Mesenchymal stem cell (in vitro differentiated cells and primary cell): ENCODE measurements at regions not wholly inside any gene's neighbourhood (a gene's known extent, or its start where the extent isn't known, plus 50 kb on each side); places are given as distances from the start of the nearest gene placed in this dataset.
"Not testable (repeated sequence)": the region's sequence is repeated elsewhere in the genome, so short reads cannot be mapped to it uniquely, and the experiment has no call there.

ENCODE experiments used
- DNase-seq: peaks from one replicate; pipeline ENCODE4 v3.0.0-alpha.2; 2013
- H2AFZ ChIP-seq: one replicate; pipeline ENCODE4 v1.6.1; 2013; ENCODE audit warnings: low read depth, mild to moderate bottlenecking, control low read depth, inconsistent platforms, low read length, moderate library complexity
- H2AK5ac ChIP-seq: 2 replicates; pipeline ENCODE4 v1.6.1; 2013; ENCODE audit warnings: low read length, moderate library complexity, mild to moderate bottlenecking, inconsistent platforms; ENCODE audit not compliant: severe bottlenecking
- H2BK120ac ChIP-seq: one replicate; pipeline ENCODE4 v1.6.1; 2013; ENCODE audit warnings: low read depth, mild to moderate bottlenecking, inconsistent platforms, low read length, moderate library complexity
- H2BK12ac ChIP-seq, 2 experiments: one replicate each; pipeline ENCODE4 v1.6.1; 2013; ENCODE audit warnings: inconsistent platforms in 2 of 2, low read length in 2 of 2, mild to moderate bottlenecking in 2 of 2, moderate library complexity in 2 of 2, control low read depth in 1 of 2
- H2BK15ac ChIP-seq: one replicate; pipeline ENCODE4 v1.6.1; 2013; ENCODE audit warnings: mild to moderate bottlenecking, low read depth, inconsistent platforms; ENCODE audit not compliant: poor library complexity, severe bottlenecking
- H2BK5ac ChIP-seq: 2 replicates; pipeline ENCODE4 v1.6.1; 2013; ENCODE audit warnings: low read depth, mild to moderate bottlenecking, low read length, control low read depth, inconsistent platforms; ENCODE audit not compliant: poor library complexity, severe bottlenecking
- H3K14ac ChIP-seq, 2 experiments: one replicate each; pipeline ENCODE4 v1.6.1; 2013; ENCODE audit warnings: inconsistent platforms in 2 of 2, low read length in 2 of 2, control low read depth in 1 of 2, mild to moderate bottlenecking in 1 of 2, moderate library complexity in 1 of 2
- H3K18ac ChIP-seq, 2 experiments: one replicate each; pipeline ENCODE4 v1.6.1; 2013; ENCODE audit warnings: inconsistent platforms in 2 of 2, low read length in 2 of 2, control low read depth in 1 of 2, low read depth in 1 of 2, mild to moderate bottlenecking in 1 of 2
- H3K23ac ChIP-seq, 2 experiments: one replicate each; pipeline ENCODE4 v1.6.1; 2013; ENCODE audit warnings: inconsistent platforms in 2 of 2, low read length in 2 of 2, mild to moderate bottlenecking in 2 of 2, moderate library complexity in 2 of 2, control low read depth in 1 of 2
- H3K27ac ChIP-seq: 2 replicates; pipeline ENCODE4 v1.5.1; 2013; ENCODE audit warnings: mild to moderate bottlenecking, moderate library complexity, low read length, control low read depth, inconsistent platforms; ENCODE audit not compliant: poor library complexity, severe bottlenecking
- H3K27me3 ChIP-seq, 2 experiments: 2 replicates each; pipeline versions ENCODE4 v1.6.1 to v1.7.0; 2013; ENCODE audit warnings: low read length in 2 of 2, mild to moderate bottlenecking in 2 of 2, moderate library complexity in 2 of 2, control low read depth in 1 of 2, inconsistent platforms in 1 of 2; ENCODE audit not compliant: control insufficient read depth in 1 of 2, insufficient read depth in 1 of 2
- H3K36me3 ChIP-seq, 2 experiments: 2 replicates each; pipeline versions ENCODE4 v1.6.1 to v1.7.0; 2013; ENCODE audit warnings: low read length in 2 of 2, control low read depth in 1 of 2, inconsistent platforms in 1 of 2, low read depth in 1 of 2, mild to moderate bottlenecking in 1 of 2; ENCODE audit not compliant: insufficient read depth in 2 of 2, control insufficient read depth in 1 of 2
- H3K4ac ChIP-seq, 2 experiments: one replicate each; pipeline ENCODE4 v1.6.1; 2013; ENCODE audit warnings: inconsistent platforms in 2 of 2, low read length in 2 of 2, mild to moderate bottlenecking in 2 of 2, moderate library complexity in 2 of 2, control low read depth in 1 of 2, low read depth in 1 of 2
- H3K4me1 ChIP-seq: 2 replicates; pipeline ENCODE4 v1.6.1; 2013; ENCODE audit warnings: low read depth, low read length, control low read depth; ENCODE audit not compliant: control insufficient read depth, insufficient read depth
- H3K4me2 ChIP-seq: 2 replicates; pipeline ENCODE4 v1.6.1; 2013; ENCODE audit warnings: low read length, mild to moderate bottlenecking, inconsistent platforms; ENCODE audit not compliant: poor library complexity, severe bottlenecking
- H3K4me3 ChIP-seq, 2 experiments: 2 replicates each; pipeline versions ENCODE4 v1.5.1 to v1.7.0; 2013; ENCODE audit warnings: low read length in 2 of 2, mild to moderate bottlenecking in 2 of 2, control low read depth in 1 of 2, low read depth in 1 of 2; ENCODE audit not compliant: insufficient read depth in 1 of 2
- H3K79me1 ChIP-seq: replicated peaks from 2 replicates; pipeline ENCODE4 v1.6.1; 2013; ENCODE audit warnings: mild to moderate bottlenecking, control low read depth, low read length, inconsistent platforms; ENCODE audit not compliant: poor library complexity, severe bottlenecking
- H3K9ac ChIP-seq: 2 replicates; pipeline ENCODE4 v1.7.0; 2013; ENCODE audit warnings: mild to moderate bottlenecking, low read length, moderate library complexity
- H3K9me3 ChIP-seq: 2 replicates; pipeline ENCODE4 v1.7.0; 2013; ENCODE audit warnings: mild to moderate bottlenecking, low read length; ENCODE audit not compliant: control insufficient read depth
- H4K8ac ChIP-seq: one replicate; pipeline ENCODE4 v1.6.1; 2013; ENCODE audit warnings: inconsistent platforms, mild to moderate bottlenecking, low read length, moderate library complexity
- H4K91ac ChIP-seq: one replicate; pipeline ENCODE4 v1.6.1; 2013; ENCODE audit warnings: mild to moderate bottlenecking, low read length, inconsistent platforms
- WGBS: methylation state at CpG from one replicate; pipeline ENCODE4 v1.1.7; 2013; ENCODE audit warnings: mixed read lengths; 5-methylcytosine and 5-hydroxymethylcytosine counted together

- H4K91ac ChIP-seq = no peak overlapping the region
- H2BK12ac ChIP-seq = no peak overlapping the region
- peaks cover 2% of the 10 kb centered on the region for H3K9me3 ChIP-seq
- WGBS = 97% methylated on average over 2 of the region's 2 CpGs
- H3K23ac ChIP-seq = no peak overlapping the region
- no peak overlapping the region for H3K4ac ChIP-seq
- H2BK120ac ChIP-seq = no peak overlapping the region
- DNase-seq = peak; percentile 46
- H3K4me1 ChIP-seq = no peaks in the 10 kb centered on the region
- no peaks in the 10 kb centered on the region for H3K27me3 ChIP-seq
- H3K14ac ChIP-seq = no peak overlapping the region
- no peaks in the 10 kb centered on the region for H3K79me1 ChIP-seq
- peak overlapping the region in 1 of 2 experiments; percentile 88 for H3K18ac ChIP-seq
- H2AFZ ChIP-seq = no peak overlapping the region
- no peak overlapping the region for H4K8ac ChIP-seq
- peak overlapping the region; percentile 2 for H3K27ac ChIP-seq
- H3K4me3 ChIP-seq = no peak overlapping the region
- H3K9ac ChIP-seq = no peak overlapping the region
- H2BK5ac ChIP-seq = no peak overlapping the region
- H2AK5ac ChIP-seq = no peak overlapping the region
- H2BK15ac ChIP-seq = no peak overlapping the region
- no peak overlapping the region for H3K4me2 ChIP-seq
- no peaks in the 10 kb centered on the region for H3K36me3 ChIP-seq
Measured at GRCh38 chr13:83085186-83085900, 796.9 kb downstream of the SLITRK1 start.

GRCh38 chr13:83077499-83077898 is 804.8 kb downstream of the SLITRK1 start:
- Histone ChIP-seq H4K8ac (no peak overlapping the region), H3K9ac (no peak overlapping the region), H3K27me3 (no peaks in the 10 kb centered on the region), H3K27ac (no peak overlapping the region), H2AK5ac (no peak overlapping the region), H4K91ac (no peak overlapping the region), H3K4me2 (no peak overlapping the region), H3K4me3 (no peak overlapping the region), H2AFZ (no peak overlapping the region), H3K4me1 (no peaks in the 10 kb centered on the region), H3K14ac (no peak overlapping the region), H2BK5ac (no peak overlapping the region), H3K36me3 (no peaks in the 10 kb centered on the region), H3K9me3 (peaks cover 4% of the 10 kb centered on the region), H3K79me1 (no peaks in the 10 kb centered on the region), H2BK12ac (no peak overlapping the region), H3K18ac (no peak overlapping the region), H3K4ac (no peak overlapping the region), H2BK120ac (no peak overlapping the region), H2BK15ac (no peak overlapping the region), H3K23ac (no peak overlapping the region)
- no peak for DNase-seq
- no CpG with 5 or more reads among the region's 2 CpGs for WGBS

DNA sequence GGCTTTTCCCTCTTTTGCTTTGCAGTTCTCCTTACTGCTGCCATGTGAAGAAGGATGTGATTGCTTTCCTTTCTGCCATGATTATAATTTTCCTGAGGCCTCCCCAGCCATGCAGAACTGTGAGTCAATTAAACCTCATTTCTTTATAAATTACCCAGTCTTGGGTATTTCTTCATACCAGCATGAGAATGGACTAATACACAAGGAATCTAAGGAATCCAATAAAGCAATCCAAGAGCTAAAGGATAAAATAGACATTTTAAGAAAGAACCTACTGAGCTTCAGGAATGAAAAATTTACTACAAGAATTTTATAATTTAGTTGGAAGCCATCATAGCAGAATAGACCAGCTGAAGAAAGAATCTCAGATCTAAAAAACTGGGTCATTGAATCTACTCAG is 808.3 kb downstream of the SLITRK1 start:
- not testable (repeated sequence) for H4K91ac ChIP-seq, H3K9me3 ChIP-seq, H3K79me1 ChIP-seq

DNA sequence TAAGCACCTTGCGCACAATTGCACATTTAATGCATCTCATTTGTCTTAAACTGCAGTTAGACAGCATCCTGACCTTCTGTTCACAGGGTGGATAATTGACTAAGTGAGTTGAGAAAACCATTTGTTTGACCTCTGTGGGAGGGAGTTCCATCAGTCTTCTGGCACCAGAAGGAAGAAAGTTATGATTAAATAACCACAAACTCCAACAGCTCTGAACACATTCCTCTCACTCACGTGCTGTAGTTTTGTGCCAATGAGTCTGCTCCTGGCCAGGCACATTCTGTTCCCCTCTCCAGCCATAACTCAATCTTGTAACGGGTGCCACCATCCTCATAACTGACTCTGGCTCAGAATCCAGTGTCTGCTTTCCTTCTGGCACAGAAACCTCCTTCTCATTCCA is 817.2 kb downstream of the SLITRK1 start:
- Histone ChIP-seq H2BK5ac (no peak overlapping the region), H2BK15ac (no peak overlapping the region), H2BK120ac (no peak overlapping the region), H3K9ac (no peak overlapping the region), H2AFZ (no peak overlapping the region), H3K14ac (peak overlapping the region in 1 of 2 experiments; percentile 41), H4K91ac (no peak overlapping the region), H3K4ac (no peak overlapping the region), H3K4me1 (no peaks in the 10 kb centered on the region), H3K79me1 (no peaks in the 10 kb centered on the region), H3K4me3 (no peak overlapping the region), H3K9me3 (no peaks in the 10 kb centered on the region), H4K8ac (no peak overlapping the region), H2BK12ac (no peak overlapping the region), H2AK5ac (no peak overlapping the region), H3K27me3 (no peaks in the 10 kb centered on the region), H3K4me2 (no peak overlapping the region), H3K23ac (no peak overlapping the region), H3K27ac (peak overlapping the region; percentile 54), H3K18ac (peak overlapping the region in 1 of 2 experiments; percentile 76), H3K36me3 (no peaks in the 10 kb centered on the region)
- 53% methylated on average over 3 of the region's 3 CpGs for WGBS
- DNase-seq = peak; percentile 54

More for the DNA sequence above, 808.3 kb downstream of the SLITRK1 start:
- H2BK120ac ChIP-seq, H3K27me3 ChIP-seq, H3K4me3 ChIP-seq, H2BK5ac ChIP-seq, H3K9ac ChIP-seq, H4K8ac ChIP-seq, H2BK15ac ChIP-seq, H2AFZ ChIP-seq, H3K4ac ChIP-seq, H3K14ac ChIP-seq, H3K4me2 ChIP-seq, H3K18ac ChIP-seq, H3K4me1 ChIP-seq, H3K36me3 ChIP-seq, H2BK12ac ChIP-seq, H3K23ac ChIP-seq, H2AK5ac ChIP-seq: not testable (repeated sequence)
- H3K27ac ChIP-seq = peak overlapping the region; percentile 84
- DNase-seq = peak; percentile 6
